T-helper 9 cell (primary cell): ENCODE measurements at regions not wholly inside any gene's neighbourhood (a gene's known extent, or its start where the extent isn't known, plus 50 kb on each side); places are given as distances from the start of the nearest gene placed in this dataset.
"Not testable (repeated sequence)": the region's sequence is repeated elsewhere in the genome, so short reads cannot be mapped to it uniquely, and the experiment has no call there.

Experiments
- DNase-seq: peaks from one replicate; pipeline ENCODE4 v3.0.0-alpha.2; 2020

- no peak for DNase-seq
Observed at GRCh38 chr7:136405931-136406777, 429.0 kb upstream of the MTPN start.

- no peak for DNase-seq
Observed at GRCh38 chr7:136403591-136403990, 426.4 kb upstream of the MTPN start.

DNA sequence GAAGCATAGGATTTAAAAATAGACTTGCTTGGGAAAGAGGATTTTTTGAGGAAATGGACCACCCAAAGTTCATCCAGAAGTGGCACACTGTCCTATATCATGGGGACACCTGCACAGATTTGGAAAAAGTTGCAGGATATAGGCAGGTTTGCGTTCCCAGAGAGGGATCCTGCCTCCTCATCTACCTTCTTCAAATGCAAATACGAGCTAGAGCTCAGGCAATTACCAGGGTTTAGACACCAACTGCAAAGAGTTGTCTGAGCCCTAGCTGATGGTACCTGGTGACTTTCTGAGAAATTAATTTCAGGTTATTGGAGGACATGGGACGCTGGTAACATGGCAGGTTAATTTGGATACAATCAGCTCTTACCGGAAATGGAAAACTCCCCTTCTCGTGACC, 423.7 kb upstream of the MTPN start:
- no peak for DNase-seq

DNA sequence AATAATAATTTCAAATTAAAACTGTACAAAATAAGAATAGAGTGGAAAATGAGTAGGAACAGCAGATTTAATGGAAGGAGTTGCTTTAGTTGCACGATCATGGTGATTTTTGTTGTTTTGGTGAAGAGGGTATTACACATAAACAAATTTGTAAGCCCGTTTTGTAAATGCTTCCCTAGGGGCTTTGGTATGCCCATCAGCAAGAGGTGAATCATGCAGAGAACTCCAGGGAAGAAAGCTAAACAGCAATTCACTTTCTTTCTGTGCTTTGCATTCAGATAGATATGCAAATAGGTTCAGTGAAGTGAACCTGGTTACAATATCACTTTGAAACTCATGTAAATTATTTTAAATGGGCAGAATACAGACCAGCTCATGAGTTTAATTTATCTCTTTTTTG, 422.2 kb upstream of the MTPN start:
- no peak for DNase-seq

- DNase-seq, result no peak
Observed at GRCh38 chr7:136392856-136393255, 415.7 kb upstream of the MTPN start.

- DNase-seq, result no peak
Observed at GRCh38 chr7:136391371-136391770, 414.2 kb upstream of the MTPN start.

GRCh38 chr7:136389933-136390332, 412.8 kb upstream of the MTPN start:
- no peak for DNase-seq

GRCh38 chr7:136386876-136387275, 409.7 kb upstream of the MTPN start:
- no peak for DNase-seq

DNA sequence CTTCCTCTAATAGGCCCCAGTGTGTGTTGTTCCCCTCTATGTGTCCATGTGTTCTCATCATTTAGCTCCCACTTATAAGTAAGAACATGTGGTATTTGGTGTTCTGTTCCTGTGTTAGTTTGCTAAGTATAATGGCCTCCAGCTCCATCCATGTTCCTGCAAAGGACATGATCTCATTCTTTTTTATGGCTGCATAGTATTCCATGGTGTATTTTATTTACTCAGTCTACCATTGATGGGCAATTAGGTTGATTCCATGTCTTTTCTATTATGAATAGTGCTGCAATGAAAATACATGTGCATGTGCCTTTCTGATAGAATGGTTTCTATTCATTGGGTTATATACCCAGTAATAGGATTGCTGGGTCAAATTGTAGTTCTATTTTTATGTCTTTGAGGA, 394.2 kb upstream of the MTPN start:
- DNase-seq, result not testable (repeated sequence)

DNA sequence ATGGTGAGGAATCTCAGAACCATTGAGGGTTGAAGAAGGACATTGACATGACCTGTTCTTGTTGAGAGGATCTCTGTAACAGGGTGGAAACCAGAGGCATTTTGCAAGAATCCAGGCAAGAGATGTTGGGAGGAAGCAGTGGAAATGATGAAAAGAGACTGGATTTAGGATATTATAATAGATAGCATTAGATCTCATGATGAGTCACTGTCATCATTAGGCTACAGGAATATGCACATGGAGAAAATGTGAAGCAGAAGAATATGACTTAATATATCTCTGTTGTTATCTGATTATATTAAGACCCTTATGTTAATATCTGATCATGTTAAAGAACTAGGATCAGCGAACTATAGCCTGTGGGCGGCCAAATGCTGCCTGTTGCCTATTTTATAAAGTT, 393.0 kb upstream of the MTPN start:
- no peak for DNase-seq

DNA sequence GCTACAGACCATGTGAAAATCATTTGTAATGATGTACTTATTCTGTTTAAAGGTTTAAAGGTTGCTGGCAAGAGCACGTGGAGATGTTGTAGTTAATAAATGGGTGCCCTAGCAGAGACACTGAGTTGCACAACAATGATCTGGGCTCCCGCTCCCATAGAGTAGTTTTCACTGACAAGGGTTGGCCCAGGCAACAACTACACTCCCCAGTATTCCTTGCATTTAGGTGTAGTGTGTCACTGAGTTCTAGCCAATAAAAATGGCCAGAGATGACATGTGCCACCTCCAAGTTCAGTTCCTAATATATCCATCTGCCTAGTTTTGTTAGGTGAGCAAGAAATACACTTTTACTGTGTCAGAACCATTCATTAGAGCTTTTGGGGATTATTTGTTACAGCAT, 392.1 kb upstream of the MTPN start:
- no peak for DNase-seq

DNA sequence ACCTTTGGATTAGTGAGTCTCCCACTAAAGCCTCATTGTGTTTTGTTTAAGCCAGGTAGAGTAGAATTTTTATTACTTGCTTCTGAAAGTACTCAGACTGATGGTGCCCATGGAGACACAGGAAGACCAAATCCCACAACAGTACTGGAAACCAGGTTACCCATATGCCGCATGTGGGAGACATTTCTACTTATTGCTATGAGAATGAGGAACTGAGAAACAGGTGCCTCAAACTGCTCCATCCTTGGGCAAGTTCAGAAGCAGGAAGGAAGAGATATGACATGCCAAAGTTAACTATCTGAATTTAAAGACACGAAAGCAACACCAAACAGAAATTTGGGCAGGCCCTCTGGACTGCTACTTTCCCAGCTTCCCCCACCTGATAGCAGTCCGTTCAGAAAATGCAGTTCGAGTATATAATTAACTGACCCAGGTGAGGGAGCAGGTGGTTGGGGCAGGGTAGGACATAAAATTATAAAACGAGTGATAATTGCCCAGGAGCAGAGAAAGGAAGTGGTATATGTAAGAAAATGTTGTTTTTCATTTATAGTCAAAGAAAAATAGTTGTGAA, 382.3 kb upstream of the MTPN start:
- DNase-seq, result no peak

DNA sequence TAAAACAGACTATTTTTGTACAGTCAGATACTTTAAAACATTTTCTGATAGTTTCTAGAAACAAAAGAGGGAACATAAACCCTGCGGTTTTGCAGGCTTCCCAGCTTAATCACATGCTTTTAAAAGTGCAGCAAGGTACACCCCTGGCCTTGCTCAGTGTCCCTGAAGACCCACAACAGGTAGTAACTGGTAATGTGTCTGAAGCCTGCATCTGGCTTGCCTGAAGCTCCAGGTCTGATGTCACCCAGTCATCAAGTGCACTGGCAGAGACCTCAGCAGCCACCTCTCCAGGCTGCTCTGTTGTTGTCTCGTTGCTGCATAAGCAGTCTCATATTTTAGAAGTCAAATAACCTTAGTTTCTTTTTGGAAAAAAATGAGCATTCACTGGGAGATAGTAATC, 376.1 kb upstream of the MTPN start:
- DNase-seq, result no peak

GRCh38 chr7:136348542-136349192, 371.5 kb upstream of the MTPN start:
- DNase-seq, result no peak

DNA sequence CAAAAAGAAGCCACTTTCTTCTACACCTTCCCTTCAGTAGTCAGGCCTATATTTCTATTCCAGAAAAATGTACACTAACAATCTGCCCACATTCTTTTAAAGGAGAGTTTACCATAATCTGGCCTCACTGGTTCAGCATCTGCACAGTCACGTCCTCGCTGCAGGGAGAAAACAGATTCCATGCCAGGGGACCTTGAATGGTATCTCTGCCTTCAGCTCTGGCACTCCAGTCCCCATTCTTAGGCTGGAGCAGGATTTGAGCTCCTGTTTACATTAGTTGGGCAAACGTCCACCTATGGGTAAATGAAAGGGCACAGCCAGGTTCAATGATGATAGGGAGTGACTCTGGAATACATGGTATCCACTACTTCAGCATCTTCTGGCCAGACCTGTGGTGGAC, 371.0 kb upstream of the MTPN start:
- DNase-seq, result no peak

GRCh38 chr7:136347488-136347887, 370.3 kb upstream of the MTPN start:
- no peak for DNase-seq

- DNase-seq, result no peak
Observed at GRCh38 chr7:136342251-136342650, 365.1 kb upstream of the MTPN start.

GRCh38 chr7:136339464-136339863, 362.3 kb upstream of the MTPN start:
- no peak for DNase-seq

GRCh38 chr7:136336932-136337331, 359.8 kb upstream of the MTPN start:
- DNase-seq, result no peak

DNA sequence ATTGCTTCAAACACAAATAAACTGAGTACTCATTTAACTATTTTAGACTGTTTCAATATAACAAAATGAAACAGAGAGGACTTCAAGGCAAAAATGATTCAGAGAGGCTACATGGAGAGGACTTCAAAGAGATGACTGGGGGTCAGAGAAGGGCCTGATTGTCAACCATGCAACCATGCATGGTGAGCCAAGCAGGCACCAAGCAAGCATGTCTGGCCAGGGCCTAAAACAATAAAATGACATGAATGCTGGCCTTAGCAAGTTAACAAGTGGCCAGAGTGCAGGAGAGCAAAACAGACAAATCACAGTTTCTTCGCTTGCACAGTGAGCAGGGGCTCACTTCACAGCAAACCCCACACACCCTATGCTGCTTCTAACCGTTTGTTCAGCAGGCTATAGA, 356.5 kb upstream of the MTPN start:
- DNase-seq, result no peak

DNA sequence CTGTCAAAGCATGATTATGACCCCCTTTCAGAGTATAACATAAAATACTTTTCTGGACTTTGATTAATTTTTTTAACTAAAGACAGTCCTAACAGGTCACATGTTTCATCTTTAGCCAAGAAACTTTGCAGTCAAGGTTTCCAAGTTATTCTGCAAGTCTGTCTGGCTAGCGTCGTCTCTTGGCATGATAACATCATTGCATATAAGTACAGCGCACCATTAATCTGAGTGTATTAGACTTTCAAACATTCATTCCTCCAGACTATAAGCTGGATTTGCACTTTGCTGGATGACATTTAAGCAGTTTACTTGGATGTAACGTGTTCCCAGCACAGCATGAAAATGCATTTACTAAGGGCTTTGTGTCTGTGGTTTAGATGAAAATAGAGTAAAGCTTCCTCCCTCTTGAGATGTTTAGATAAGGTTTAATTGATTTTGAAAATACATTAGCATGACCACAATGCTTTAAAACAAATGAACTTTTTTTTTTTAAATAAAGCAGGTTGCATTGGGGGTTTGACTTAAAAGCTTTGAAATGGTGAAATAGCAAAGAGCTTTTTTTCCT, 349.0 kb upstream of the MTPN start:
- no peak for DNase-seq

DNA sequence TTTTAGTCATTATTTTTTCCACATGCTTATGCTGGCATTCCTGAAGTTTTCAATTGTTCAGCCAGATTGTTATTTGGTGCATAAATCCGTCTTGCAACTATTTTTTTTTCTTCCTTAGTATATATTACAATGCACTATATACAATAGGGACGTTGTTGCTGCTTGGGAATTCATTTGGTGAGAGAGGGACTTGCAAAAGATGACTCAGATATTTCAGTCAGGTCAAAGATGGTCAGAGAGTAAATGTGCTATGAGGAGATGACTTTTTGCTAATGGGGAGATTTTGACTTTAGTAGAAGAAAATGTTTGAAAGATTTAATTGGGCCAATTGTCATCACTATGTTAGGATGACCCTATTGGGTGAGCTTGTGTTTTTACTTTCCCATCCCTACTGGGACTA, 348.4 kb upstream of the MTPN start:
- DNase-seq, result no peak

GRCh38 chr7:136325027-136325426, 347.9 kb upstream of the MTPN start:
- no peak for DNase-seq
